H1 (cell line): ENCODE measurements at regions not wholly inside any gene's neighbourhood (a gene's known extent, or its start where the extent isn't known, plus 50 kb on each side); places are given as distances from the start of the nearest gene placed in this dataset.

Experiments used
- CTCF ChIA-PET: fragments of 300-600 bp; sonication (Branson Sonifier 250); formaldehyde crosslinking; loops from one replicate; lab custom pipeline; 2021; ENCODE audit not compliant: partially characterized antibody; lab: Charles Lee
- POLR2A ChIA-PET: fragments of 300-600 bp; sonication (Branson Sonifier 250); formaldehyde crosslinking; loops from one replicate; lab custom pipeline; 2021; ENCODE audit warnings: inconsistent platforms; ENCODE audit not compliant: partially characterized antibody; lab: Charles Lee
- DNase-seq, 2 experiments: peaks; one replicate each; pipeline versions ENCODE4 v3.0.0 to v3.0.0-alpha.2; 2010 to 2022; ENCODE audit warnings: low spot score in 2 of 2, low read depth in 1 of 2, mixed read lengths in 1 of 2
- FAIRE-seq: peaks from 2 replicates; lab custom pipeline; 2011; peaks lifted over from hg19 to GRCh38; lab: Jason Lieb, UNC
- H2AFZ ChIP-seq: 2 replicates; pipeline ENCODE4 v1.8.1; 2012; ENCODE audit warnings: low read length, inconsistent platforms
- H2AK5ac ChIP-seq: 2 replicates; pipeline ENCODE4 v1.6.1; 2013; ENCODE audit warnings: low read depth, low read length
- H2BK120ac ChIP-seq: replicated peaks from 2 replicates; pipeline ENCODE3; 2013; ENCODE audit warnings: low read depth, low read length, inconsistent platforms
- H2BK12ac ChIP-seq: 2 replicates; pipeline ENCODE4 v1.6.1; 2013; ENCODE audit warnings: low read depth, low read length
- H2BK15ac ChIP-seq: 2 replicates; pipeline ENCODE4 v1.6.1; 2013; ENCODE audit warnings: low read length
- H2BK20ac ChIP-seq: 2 replicates; pipeline ENCODE4 v1.6.1; 2013; ENCODE audit warnings: low read length
- H2BK5ac ChIP-seq: 2 replicates; pipeline ENCODE4 v1.6.1; 2013; ENCODE audit warnings: low read depth, low read length
- H3K14ac ChIP-seq: 2 replicates; pipeline ENCODE4 v1.6.1; 2013; ENCODE audit warnings: inconsistent platforms; ENCODE audit not compliant: insufficient read length
- H3K18ac ChIP-seq: 2 replicates; pipeline ENCODE4 v1.6.1; 2013; ENCODE audit warnings: low read length; ENCODE audit errors: extremely low read depth
- H3K23ac ChIP-seq: 2 replicates; pipeline ENCODE4 v1.6.1; 2013; ENCODE audit warnings: inconsistent platforms; ENCODE audit not compliant: insufficient read length
- H3K23me2 ChIP-seq: 2 replicates; pipeline ENCODE4 v1.6.1; 2013; ENCODE audit warnings: low read depth, low read length
- H3K27ac ChIP-seq: 2 replicates; pipeline ENCODE4 v1.6.1; 2011; ENCODE audit warnings: low read depth, low read length, inconsistent platforms
- H3K27me3 ChIP-seq, 4 experiments: replicated peaks in 1 of 4; 1 replicate in 1 of 4; 2 replicates in 3 of 4; pipeline versions ENCODE4 v1.6.1 to v1.8.1; 2011 to 2013; ENCODE audit warnings: low read length in 3 of 4, mild to moderate bottlenecking in 3 of 4, inconsistent platforms in 2 of 4, mixed read lengths in 2 of 4, moderate library complexity in 1 of 4; ENCODE audit not compliant: control insufficient read depth in 3 of 4, insufficient read depth in 3 of 4; ENCODE audit errors: extremely low read depth in 1 of 4
- H3K36me3 ChIP-seq, 4 experiments: 2 replicates each; pipeline versions ENCODE4 v1.6.1 to v1.8.1; 2011 to 2013; ENCODE audit warnings: mild to moderate bottlenecking in 4 of 4, low read length in 3 of 4, moderate library complexity in 2 of 4, control low read depth in 1 of 4, inconsistent platforms in 1 of 4; ENCODE audit not compliant: insufficient read depth in 4 of 4, control insufficient read depth in 2 of 4
- H3K4ac ChIP-seq: replicated peaks from 2 replicates; pipeline ENCODE3; 2013; ENCODE audit warnings: low read length, low read depth, mixed read lengths, inconsistent platforms; ENCODE audit not compliant: insufficient read length
- H3K4me1 ChIP-seq, 4 experiments: replicated peaks in 1 of 4; 1 replicate in 1 of 4; 2 replicates in 3 of 4; pipeline versions ENCODE4 v1.6.1 to v1.8.1; 2011 to 2013; ENCODE audit warnings: low read length in 3 of 4, inconsistent platforms in 2 of 4, mixed read lengths in 1 of 4; ENCODE audit not compliant: insufficient read depth in 4 of 4, control insufficient read depth in 3 of 4
- H3K4me2 ChIP-seq, 2 experiments: 2 replicates each; pipeline versions ENCODE4 v1.6.1 to v1.8.1; 2011 to 2013; ENCODE audit warnings: low read depth in 2 of 2, low read length in 2 of 2, control low read depth in 1 of 2, inconsistent platforms in 1 of 2, mild to moderate bottlenecking in 1 of 2; ENCODE audit not compliant: insufficient read depth in 1 of 2
- H3K4me3 ChIP-seq, 4 experiments: fragments of 200-600, 300-600 bp in 1 of 4; sonication (generic), shearing (Covaris generic), sonication (Bioruptor Twin) in 1 of 4; 2 replicates each; pipeline versions ENCODE4 v1.5.1 to v1.8.1; 2011 to 2016; ENCODE audit warnings: low read length in 4 of 4, low read depth in 3 of 4, control low read depth in 2 of 4, inconsistent platforms in 2 of 4, mild to moderate bottlenecking in 2 of 4, mixed read lengths in 1 of 4, moderate library complexity in 1 of 4; ENCODE audit not compliant: insufficient read depth in 2 of 4; ENCODE audit errors: extremely low read depth in 1 of 4
- H3K56ac ChIP-seq: replicated peaks from 2 replicates; pipeline ENCODE3; 2013; ENCODE audit warnings: low read depth, mild to moderate bottlenecking, mixed read lengths, low read length, inconsistent platforms; ENCODE audit not compliant: insufficient read length
- H3K79me1 ChIP-seq: 2 replicates; pipeline ENCODE4 v1.6.1; 2013; ENCODE audit warnings: low read depth, low read length, control low read depth
- H3K79me2 ChIP-seq, 2 experiments: 2 replicates each; pipeline versions ENCODE4 v1.6.1 to v1.8.1; 2012 to 2013; ENCODE audit warnings: low read length in 2 of 2, mild to moderate bottlenecking in 2 of 2, inconsistent platforms in 1 of 2; ENCODE audit not compliant: insufficient read depth in 2 of 2, control insufficient read depth in 1 of 2
- H3K9ac ChIP-seq, 4 experiments: replicated peaks in 1 of 4; 1 replicate in 1 of 4; 2 replicates in 3 of 4; pipeline versions ENCODE4 v1.6.1 to v1.8.1; 2011 to 2013; ENCODE audit warnings: low read depth in 3 of 4, low read length in 3 of 4, control low read depth in 2 of 4, mild to moderate bottlenecking in 2 of 4, moderate library complexity in 2 of 4, inconsistent platforms in 1 of 4; ENCODE audit errors: extremely low read depth in 1 of 4
- H3K9me3 ChIP-seq, 2 experiments: 2 replicates each; pipeline versions ENCODE4 v1.6.1 to v1.8.1; 2012 to 2013; ENCODE audit warnings: mild to moderate bottlenecking in 2 of 2, moderate library complexity in 2 of 2, control low read depth in 1 of 2, inconsistent platforms in 1 of 2, low read depth in 1 of 2, low read length in 1 of 2, mixed read lengths in 1 of 2; ENCODE audit not compliant: insufficient read depth in 2 of 2
- H4K20me1 ChIP-seq, 2 experiments: replicated peaks in 1 of 2; 2 replicates each; pipeline versions ENCODE3 to v1.8.1; 2011 to 2013; ENCODE audit warnings: inconsistent platforms in 2 of 2, low read length in 2 of 2, mild to moderate bottlenecking in 1 of 2; ENCODE audit not compliant: insufficient read depth in 2 of 2, control insufficient read depth in 1 of 2
- H4K5ac ChIP-seq: 2 replicates; pipeline ENCODE4 v1.6.1; 2013; ENCODE audit warnings: low read length, low read depth, mixed read lengths, inconsistent platforms; ENCODE audit not compliant: insufficient read length
- H4K8ac ChIP-seq: 2 replicates; pipeline ENCODE4 v1.8.0; 2013; ENCODE audit warnings: mild to moderate bottlenecking, moderate library complexity, low read length, inconsistent platforms; ENCODE audit not compliant: insufficient read depth; ENCODE audit errors: extremely low read depth
- H4K91ac ChIP-seq: replicated peaks from 2 replicates; pipeline ENCODE3; 2013; ENCODE audit warnings: low read length, mixed read lengths, inconsistent platforms; ENCODE audit not compliant: insufficient read length
- ASH2L ChIP-seq: fragments of 200-600, 300-600 bp; sonication (generic); IDR thresholded peaks from one replicate; pipeline ENCODE4 v1.7.1; 2017; ENCODE audit warnings: low read length
- ATF2 ChIP-seq: IDR thresholded peaks from 2 replicates; pipeline ENCODE4 v1.6.1; 2012; ENCODE audit warnings: low read length, inconsistent platforms
- BACH1 ChIP-seq: IDR thresholded peaks from 2 replicates; pipeline ENCODE4 v1.6.1; 2012; ENCODE audit warnings: low read length, improper control_type of control experiment
- CHD1 ChIP-seq: IDR thresholded peaks from 2 replicates; pipeline ENCODE4 v1.6.1; 2012; ENCODE audit warnings: low read depth, low read length, improper control_type of control experiment
- JUND ChIP-seq: IDR thresholded peaks from 2 replicates; pipeline ENCODE4 v1.6.1; 2011; ENCODE audit warnings: mild to moderate bottlenecking, improper control_type of control experiment, low read length
- RAD21 ChIP-seq, 2 experiments: IDR thresholded peaks in 1 of 2; conservative IDR thresholded peaks in 1 of 2; 2 replicates each; pipeline ENCODE4 v1.6.1; 2011; ENCODE audit warnings: low read depth in 2 of 2, low read length in 2 of 2, improper control_type of control experiment in 1 of 2, inconsistent platforms in 1 of 2, mild to moderate bottlenecking in 1 of 2, moderate library complexity in 1 of 2
- RFX5 ChIP-seq: IDR thresholded peaks from 2 replicates; pipeline ENCODE4 v1.6.1; 2011; ENCODE audit warnings: low read depth, low read length, improper control_type of control experiment, borderline replicate concordance
- RNF2 ChIP-seq: fragments of 200-900, 300-1000 bp; sonication (generic); IDR thresholded peaks from 2 replicates; pipeline ENCODE4 v1.7.1; 2016; ENCODE audit warnings: borderline replicate concordance, low read depth, mild to moderate bottlenecking, antibody characterized with exemption, low read length; ENCODE audit not compliant: poor library complexity, severe bottlenecking; ENCODE audit errors: missing control alignments
- SIN3A ChIP-seq, 2 experiments: IDR thresholded peaks in 1 of 2; conservative IDR thresholded peaks in 1 of 2; 2 replicates each; pipeline ENCODE4 v1.6.1; 2011 to 2012; ENCODE audit warnings: low read length in 2 of 2, improper control_type of control experiment in 1 of 2, low read depth in 1 of 2, mild to moderate bottlenecking in 1 of 2
- SIRT6 ChIP-seq: IDR thresholded peaks from one replicate; pipeline ENCODE4 v1.7.1; 2012; ENCODE audit warnings: low read length, inconsistent platforms
- SP1 ChIP-seq: IDR thresholded peaks from 2 replicates; pipeline ENCODE4 v1.6.1; 2011; ENCODE audit warnings: low read depth, low read length
- SP4 ChIP-seq: IDR thresholded peaks from 2 replicates; pipeline ENCODE4 v1.6.1; 2012; ENCODE audit warnings: low read length, inconsistent platforms
- SUZ12 ChIP-seq: fragments of 200-600 bp; sonication (generic); IDR thresholded peaks from 2 replicates; pipeline ENCODE4 v1.6.1; 2012; ENCODE audit warnings: mild to moderate bottlenecking, inconsistent platforms, low read length, moderate library complexity, mixed read lengths
- TEAD4 ChIP-seq: IDR thresholded peaks from 2 replicates; pipeline ENCODE4 v1.6.1; 2012; ENCODE audit warnings: low read depth, low read length, inconsistent platforms, mixed read lengths

GRCh38 chr1:199411506-199411905 is 616.0 kb upstream of the NR5A2 start:
- ChIA-PET CTCF (no interaction called here), POLR2A (no interaction called here)
- no peaks in the 10 kb centered on the region for H3K4me1 ChIP-seq
- no peak overlapping the region for H3K9ac ChIP-seq
- H3K36me3 ChIP-seq = no peaks in the 10 kb centered on the region; a peak in 1 of 8 replicates
- no peak overlapping the region for H2BK120ac ChIP-seq
- H2BK20ac ChIP-seq = no peak overlapping the region
- H3K79me1 ChIP-seq = no peaks in the 10 kb centered on the region
- no peaks in the 10 kb centered on the region for H4K20me1 ChIP-seq
- H3K4me2 ChIP-seq = no peak overlapping the region
- no peak overlapping the region for H2BK12ac ChIP-seq
- H3K27ac ChIP-seq = no peak overlapping the region
- H3K56ac ChIP-seq = no peak overlapping the region
- H3K4me3 ChIP-seq = no peak overlapping the region
- no peaks in the 10 kb centered on the region for H3K79me2 ChIP-seq
- no peak overlapping the region for H4K5ac ChIP-seq
- no peak overlapping the region for H4K91ac ChIP-seq
- DNase-seq (no peak), FAIRE-seq (no peak)
- H2AK5ac ChIP-seq = no peak overlapping the region
- H3K27me3 ChIP-seq = no peaks in the 10 kb centered on the region
- H2BK5ac ChIP-seq = no peak overlapping the region
- H3K9me3 ChIP-seq = peaks cover 0 to 8% of the 10 kb centered on the region in 2 experiments; a peak in 2 of 4 replicates
- no peak overlapping the region for H3K14ac ChIP-seq
- H3K18ac ChIP-seq = no peak overlapping the region
- no peak overlapping the region for H3K23ac ChIP-seq
- no peak overlapping the region for H4K8ac ChIP-seq
- no peak overlapping the region; the same call in 1 of the 2 replicates for H2AFZ ChIP-seq
- H3K4ac ChIP-seq = no peak overlapping the region
- no peak overlapping the region for H2BK15ac ChIP-seq
- peaks cover 2% of the 10 kb centered on the region; the same call in 1 of the 2 replicates for H3K23me2 ChIP-seq
- no peak for TF ChIP-seq ATF2
- TF ChIP-seq BACH1 = no peak
- no peak for TF ChIP-seq RFX5
- no peak for TF ChIP-seq CHD1
- no peak for TF ChIP-seq ASH2L
- TF ChIP-seq RAD21 (IDR thresholded peaks at IDR 0.05 in 1 of 2, conservative IDR thresholded peaks at IDR 0.05 in 1 of 2; ENCODE audit: low read depth in 2 of 2, low read length in 2 of 2) = no peak
- TF ChIP-seq SP1 = no peak
- no peak for TF ChIP-seq SP4
- TF ChIP-seq SIN3A (conservative IDR thresholded peaks at IDR 0.05 in 1 of 2, IDR thresholded peaks at IDR 0.05 in 1 of 2; ENCODE audit: low read depth in 1 of 2, low read length in 2 of 2) = no peak
- TF ChIP-seq TEAD4 = no peak
- TF ChIP-seq RNF2 = no peak
- TF ChIP-seq SUZ12 = no peak
- TF ChIP-seq SIRT6 = no peak
- TF ChIP-seq JUND = no peak
